ENCODE measurements at regions not wholly inside any gene's neighbourhood (a gene's known extent, or its start where the extent isn't known, plus 50 kb on each side); places are given as distances from the start of the nearest gene placed in this dataset.

- H3K9me3 ChIP-seq (replicated peaks in 1 of 2; ENCODE audit: control insufficient read depth in 1 of 2, insufficient read depth in 1 of 2, low read length in 2 of 2) = no peaks in the 10 kb centered on the region
- H3K4me1 ChIP-seq (ENCODE audit: control insufficient read depth in 1 of 2, insufficient read depth in 2 of 2, low read length in 2 of 2) = no peaks in the 10 kb centered on the region
- no peak overlapping the region for H3K4me2 ChIP-seq (replicated peaks; ENCODE audit: extremely low read depth, low read length, poor library complexity, severe bottlenecking)
- no peaks in the 10 kb centered on the region for H3K9me3 Mint-ChIP-seq
- no peak overlapping the region for H3K9ac ChIP-seq (ENCODE audit: insufficient read depth, low read length, poor library complexity, severe bottlenecking)
- intact Hi-C loops (cut with micrococcal nuclease) = no loop called here
- H3K36me3 ChIP-seq (replicated peaks in 1 of 2; ENCODE audit: control insufficient read depth in 1 of 2, insufficient read depth in 2 of 2, low read length in 2 of 2) = no peaks in the 10 kb centered on the region
- no peaks in the 10 kb centered on the region for H4K20me1 ChIP-seq (ENCODE audit: insufficient read depth, low read length)
- H3K4me3 Mint-ChIP-seq = no peak overlapping the region
- H3K4me3 ChIP-seq (replicated peaks in 1 of 3; ENCODE audit: low read depth in 2 of 3, low read length in 3 of 3) = no peak overlapping the region
- H3K36me3 Mint-ChIP-seq = no peaks in the 10 kb centered on the region
- TF ChIP-seq CTCF (IDR thresholded peaks at IDR 0.05) = no peak
- no peak for DNase-seq
- WGBS (ENCODE audit: insufficient coverage) = no CpG with 5 or more reads among the region's 2 CpGs
- H3K79me2 ChIP-seq (ENCODE audit: insufficient read depth, low read length) = no peaks in the 10 kb centered on the region
- H2AFZ ChIP-seq (ENCODE audit: insufficient read depth, low read depth, low read length, poor library complexity, severe bottlenecking) = no peak overlapping the region
- no peaks in the 10 kb centered on the region for H3K4me1 Mint-ChIP-seq
- H3K27me3 ChIP-seq (ENCODE audit: control insufficient read depth in 2 of 2, insufficient read depth in 2 of 2, low read length in 2 of 2) = no peaks in the 10 kb centered on the region
- no peak overlapping the region for H3K27ac Mint-ChIP-seq
- H3K27me3 Mint-ChIP-seq (ENCODE audit: low read depth in 3 of 3) = peaks cover 0 to 2% (median 0%) of the 10 kb centered on the region in 3 donors
- H3K27ac ChIP-seq (ENCODE audit: low read depth in 1 of 2, low read length in 2 of 2) = no peak overlapping the region
Measured at GRCh38 chr4:111020961-111021360, 398.1 kb upstream of the PITX2 start.

- Mint-ChIP-seq H3K4me1 (no peaks in the 10 kb centered on the region), H3K4me3 (no peak overlapping the region), H3K27ac (no peak overlapping the region), H3K27me3 (ENCODE audit: low read depth in 3 of 3) (peaks cover 0 to 2% (median 0%) of the 10 kb centered on the region in 3 donors), H3K9me3 (no peaks in the 10 kb centered on the region), H3K36me3 (no peaks in the 10 kb centered on the region)
- intact Hi-C loops (cut with micrococcal nuclease) = no loop called here
- Histone ChIP-seq H4K20me1 (ENCODE audit: insufficient read depth, low read length) (no peaks in the 10 kb centered on the region), H3K27ac (ENCODE audit: low read depth in 1 of 2, low read length in 2 of 2) (no peak overlapping the region), H3K27me3 (ENCODE audit: control insufficient read depth in 2 of 2, insufficient read depth in 2 of 2, low read length in 2 of 2) (no peaks in the 10 kb centered on the region), H3K4me2 (replicated peaks; ENCODE audit: extremely low read depth, low read length, poor library complexity, severe bottlenecking) (no peak overlapping the region), H2AFZ (ENCODE audit: insufficient read depth, low read depth, low read length, poor library complexity, severe bottlenecking) (no peak overlapping the region), H3K4me3 (replicated peaks in 1 of 3; ENCODE audit: low read depth in 2 of 3, low read length in 3 of 3) (no peak overlapping the region), H3K79me2 (ENCODE audit: insufficient read depth, low read length) (no peaks in the 10 kb centered on the region), H3K9me3 (replicated peaks in 1 of 2; ENCODE audit: control insufficient read depth in 1 of 2, insufficient read depth in 1 of 2, low read length in 2 of 2) (no peaks in the 10 kb centered on the region), H3K36me3 (replicated peaks in 1 of 2; ENCODE audit: control insufficient read depth in 1 of 2, insufficient read depth in 2 of 2, low read length in 2 of 2) (no peaks in the 10 kb centered on the region), H3K4me1 (ENCODE audit: control insufficient read depth in 1 of 2, insufficient read depth in 2 of 2, low read length in 2 of 2) (no peaks in the 10 kb centered on the region), H3K9ac (ENCODE audit: insufficient read depth, low read length, poor library complexity, severe bottlenecking) (no peak overlapping the region)
- DNase-seq = no peak
- WGBS (ENCODE audit: insufficient coverage) = 100% methylated on average over 1 of the region's 1 CpG
- TF ChIP-seq CTCF (IDR thresholded peaks at IDR 0.05) = no peak
Measured at GRCh38 chr4:111022758-111023157, 399.9 kb upstream of the PITX2 start.

All from CD14-positive monocyte (primary cell).